ENCODE measurements at regions not wholly inside any gene's neighbourhood (a gene's known extent, or its start where the extent isn't known, plus 50 kb on each side); places are given as distances from the start of the nearest gene placed in this dataset.

DNA sequence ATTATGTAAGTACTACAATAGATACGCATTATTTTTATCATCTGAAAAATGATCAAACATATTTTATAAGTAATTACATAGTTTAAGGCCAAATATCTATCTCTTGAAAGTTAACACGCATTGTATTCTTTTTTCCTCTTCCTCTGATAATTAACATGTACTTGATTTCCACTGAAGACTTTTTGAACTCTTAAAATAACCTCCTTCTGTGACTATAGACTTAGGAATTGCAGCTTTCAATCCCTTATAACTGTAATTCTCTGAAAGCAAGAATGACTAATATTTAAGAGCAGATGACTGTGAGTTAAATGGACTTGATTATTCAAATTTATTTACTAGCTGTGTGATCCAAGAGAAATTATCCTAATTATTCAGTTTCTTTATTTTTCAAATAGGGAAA, 730.6 kb upstream of the NECTIN3 start:
- DNase-seq, result no peak

GRCh38 chr3:110343376-110343775, 728.2 kb upstream of the NECTIN3 start:
- DNase-seq, result no peak

DNA sequence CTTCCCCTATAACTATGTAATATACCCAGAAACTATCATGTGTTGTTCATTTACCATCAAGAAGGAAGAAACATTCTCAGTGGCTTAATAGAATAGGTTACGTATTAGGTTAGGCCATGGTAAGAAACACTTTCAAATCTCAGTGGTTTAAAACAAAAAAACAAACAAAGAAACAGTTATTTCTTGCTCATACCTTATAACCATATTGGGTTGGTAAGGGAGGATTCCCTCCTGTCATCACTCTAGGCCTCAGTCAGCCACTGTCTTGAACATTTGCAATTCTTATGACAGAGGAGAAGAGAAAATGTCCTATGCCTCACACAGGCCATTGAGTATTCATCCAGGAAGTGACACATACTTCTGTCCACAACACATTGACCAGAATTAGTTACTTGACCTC, 727.7 kb upstream of the NECTIN3 start:
- no peak for DNase-seq

DNA sequence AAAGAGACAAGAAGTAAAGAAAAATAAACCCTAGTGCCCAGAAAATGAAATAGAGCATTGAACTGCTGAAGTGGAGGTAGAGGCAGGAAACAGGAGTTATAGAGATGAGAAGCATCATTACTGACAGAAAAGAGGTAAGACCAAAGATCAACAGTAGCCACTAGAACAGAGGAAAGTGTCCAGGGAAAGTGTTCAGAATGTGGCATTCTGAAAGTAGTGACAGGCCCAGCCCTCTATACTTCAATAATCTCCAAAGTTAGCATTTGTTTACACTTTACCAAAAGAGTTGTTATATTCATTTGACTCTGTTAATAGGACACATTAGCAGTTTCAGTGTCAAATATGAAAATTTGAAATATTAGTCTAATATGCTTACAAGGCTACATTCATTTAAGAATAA, 727.1 kb upstream of the NECTIN3 start:
- no peak for DNase-seq

GRCh38 chr3:110344897-110345767, 726.5 kb upstream of the NECTIN3 start:
- DNase-seq, result no peak

DNA sequence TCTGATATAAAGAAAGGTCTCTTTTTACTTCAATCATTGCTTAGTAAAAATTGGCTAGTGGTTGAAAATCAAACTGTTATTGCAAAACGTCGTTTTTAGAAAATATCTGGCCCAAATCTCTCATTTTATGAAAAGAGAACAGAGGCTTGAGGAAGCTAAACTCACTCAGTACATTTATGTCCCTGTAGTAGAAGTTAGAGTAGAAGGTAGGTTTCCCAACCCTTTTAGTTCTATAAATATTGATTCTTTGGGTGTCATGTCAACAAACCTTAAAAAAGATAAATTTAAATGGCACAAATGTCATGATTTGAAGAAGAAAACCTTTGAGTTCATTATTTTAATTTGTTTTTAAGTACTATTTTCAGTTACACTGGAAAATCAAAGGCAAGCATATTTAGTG, 722.3 kb upstream of the NECTIN3 start:
- no peak for DNase-seq

GRCh38 chr3:110352841-110353604, 718.6 kb upstream of the NECTIN3 start:
- no peak for DNase-seq

GRCh38 chr3:110362751-110363150, 708.9 kb upstream of the NECTIN3 start:
- DNase-seq, result no peak

DNA sequence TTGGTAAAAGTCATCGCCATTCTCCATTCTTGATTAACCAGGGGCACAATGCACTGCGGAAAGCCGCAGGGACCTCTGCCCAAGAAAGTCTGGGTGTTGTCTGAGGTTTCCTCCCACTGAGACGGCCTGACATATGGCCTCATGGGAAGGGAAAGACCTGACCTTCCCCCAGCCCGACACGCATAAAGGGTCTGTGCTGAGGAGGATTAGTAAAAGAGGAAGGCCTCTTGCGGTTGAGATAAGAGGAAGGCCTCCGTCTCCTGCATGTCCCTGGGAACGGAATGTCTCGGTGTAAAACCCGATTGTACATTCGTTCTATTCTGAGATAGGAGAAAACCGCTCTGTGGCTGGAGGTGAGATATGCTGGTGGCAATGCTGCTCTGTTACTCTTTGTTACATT, 704.3 kb upstream of the NECTIN3 start:
- peak in 3 of 4 experiments; percentile 4 to 10 (median 10) for DNase-seq

DNA sequence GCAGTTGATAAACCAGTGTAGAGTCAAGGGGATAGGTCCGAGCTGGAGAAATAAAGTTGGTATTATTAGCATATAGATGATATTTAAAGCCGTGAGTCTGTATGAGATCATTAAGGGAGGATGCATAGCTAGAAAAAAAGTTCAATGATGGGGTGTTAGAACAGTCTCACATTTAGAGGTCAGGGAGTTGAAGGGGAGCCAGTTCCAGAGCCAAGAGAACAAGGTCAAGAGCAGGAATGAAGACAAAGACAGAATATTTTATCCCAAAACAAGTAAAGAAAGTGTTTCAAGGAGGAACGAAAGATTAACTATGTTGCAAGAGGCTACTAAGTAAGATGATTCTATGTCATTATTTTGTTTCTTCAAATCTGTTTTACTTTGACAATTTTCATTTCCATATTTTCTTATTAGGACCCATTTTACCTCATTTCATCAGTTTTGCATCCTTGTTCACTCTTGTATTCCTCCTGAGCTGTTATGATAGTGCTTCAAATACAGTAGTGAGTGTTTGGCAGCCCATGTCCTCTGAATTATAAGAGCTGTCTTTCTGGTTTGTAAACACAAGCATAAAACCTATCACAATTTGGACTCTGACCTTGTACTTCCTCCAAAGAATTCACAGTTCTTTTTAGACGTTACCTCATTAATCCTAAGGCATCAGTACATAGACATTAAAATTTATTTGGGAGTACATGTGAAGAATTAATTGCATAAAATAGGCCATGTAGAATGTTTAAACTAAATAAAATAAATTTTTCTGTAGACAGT, 695.7 kb upstream of the NECTIN3 start:
- DNase-seq, result no peak

DNA sequence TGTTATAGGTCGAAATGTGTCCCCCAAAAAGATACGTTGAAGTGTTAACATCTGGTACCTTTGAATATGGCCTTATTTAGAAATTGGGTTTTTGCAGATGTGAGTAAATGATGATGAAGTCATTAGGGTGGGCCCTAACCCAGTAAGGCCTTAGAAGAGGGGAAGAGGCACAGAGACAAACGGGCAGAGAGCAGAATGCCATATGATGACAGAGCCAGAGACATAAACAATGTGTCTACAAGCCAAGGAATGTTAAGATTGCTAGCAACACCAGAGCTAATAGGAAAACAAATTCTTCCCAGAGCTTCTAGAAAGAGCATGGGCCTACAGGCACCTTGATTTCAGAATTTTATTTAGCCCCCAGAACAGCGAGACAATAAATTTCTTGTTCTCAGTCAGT, 693.1 kb upstream of the NECTIN3 start:
- no peak for DNase-seq

- DNase-seq, result no peak
These were observed 689.6 kb upstream of the NECTIN3 start for GRCh38 chr3:110381992-110382391.

DNA sequence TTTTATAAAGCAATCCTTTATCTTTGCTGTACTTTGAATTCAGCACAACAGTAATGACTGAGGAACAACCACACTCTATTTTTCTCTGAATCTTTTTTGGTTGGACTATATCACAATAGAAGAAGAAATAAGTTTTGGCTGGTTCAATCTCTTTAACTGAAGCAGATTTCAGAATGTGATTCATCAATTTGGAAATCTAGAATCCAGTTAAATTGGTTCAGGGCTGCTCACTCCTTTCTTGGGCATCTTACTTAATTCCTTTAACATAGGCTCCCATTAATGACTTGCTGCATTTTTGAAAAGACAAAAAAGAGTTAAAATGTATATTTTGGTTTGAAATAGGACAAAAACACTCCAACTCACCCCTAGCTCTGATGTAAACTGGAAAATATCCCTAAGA, 688.3 kb upstream of the NECTIN3 start:
- DNase-seq, result no peak

- no peak for DNase-seq
These were observed 687.0 kb upstream of the NECTIN3 start for GRCh38 chr3:110384601-110385000.

GRCh38 chr3:110389005-110389404, 682.6 kb upstream of the NECTIN3 start:
- DNase-seq, result no peak

DNA sequence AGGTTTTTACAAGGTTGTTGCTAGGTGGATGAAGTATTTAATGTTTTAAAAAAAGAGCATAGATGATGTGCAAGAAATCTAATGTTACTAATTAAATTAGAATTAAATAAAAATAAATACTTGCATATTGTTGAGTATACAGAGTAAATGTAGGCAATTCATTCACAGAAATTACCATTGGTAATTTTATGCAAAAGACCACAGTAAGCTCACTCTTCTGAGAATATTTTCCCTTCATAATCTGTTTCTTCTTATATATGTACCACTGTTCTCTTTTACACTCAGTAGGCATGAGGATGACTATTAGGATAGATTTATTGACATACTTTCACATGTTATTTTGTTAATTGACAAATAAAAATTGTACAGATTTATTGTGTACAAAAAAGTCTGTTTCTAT, 681.2 kb upstream of the NECTIN3 start:
- no peak for DNase-seq

- no peak for DNase-seq
These were observed 680.6 kb upstream of the NECTIN3 start for GRCh38 chr3:110391042-110391441.

GRCh38 chr3:110391640-110392395, 679.8 kb upstream of the NECTIN3 start:
- no peak for DNase-seq

GRCh38 chr3:110393941-110394340, 677.7 kb upstream of the NECTIN3 start:
- DNase-seq, result no peak

DNA sequence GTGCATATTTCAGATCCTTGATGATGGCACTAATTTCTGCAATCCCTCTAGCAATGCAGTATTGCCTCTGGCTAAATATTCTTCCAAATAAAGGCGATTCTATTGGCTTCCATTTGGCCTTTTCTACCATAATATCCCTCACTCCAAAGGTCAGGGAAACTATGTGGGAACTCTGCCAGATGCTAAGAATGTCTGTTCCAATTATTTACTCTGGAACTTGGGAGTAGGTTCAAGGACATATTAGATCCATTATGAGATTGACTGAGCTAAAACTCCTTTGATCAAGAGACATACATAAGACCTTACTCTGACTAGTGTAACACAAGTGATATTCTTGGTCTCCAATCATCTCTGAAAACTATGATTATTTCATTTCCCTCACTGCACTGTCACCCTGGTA, 674.5 kb upstream of the NECTIN3 start:
- DNase-seq, result no peak

- DNase-seq, result no peak
These were observed 671.3 kb upstream of the NECTIN3 start for GRCh38 chr3:110400315-110400714.

DNA sequence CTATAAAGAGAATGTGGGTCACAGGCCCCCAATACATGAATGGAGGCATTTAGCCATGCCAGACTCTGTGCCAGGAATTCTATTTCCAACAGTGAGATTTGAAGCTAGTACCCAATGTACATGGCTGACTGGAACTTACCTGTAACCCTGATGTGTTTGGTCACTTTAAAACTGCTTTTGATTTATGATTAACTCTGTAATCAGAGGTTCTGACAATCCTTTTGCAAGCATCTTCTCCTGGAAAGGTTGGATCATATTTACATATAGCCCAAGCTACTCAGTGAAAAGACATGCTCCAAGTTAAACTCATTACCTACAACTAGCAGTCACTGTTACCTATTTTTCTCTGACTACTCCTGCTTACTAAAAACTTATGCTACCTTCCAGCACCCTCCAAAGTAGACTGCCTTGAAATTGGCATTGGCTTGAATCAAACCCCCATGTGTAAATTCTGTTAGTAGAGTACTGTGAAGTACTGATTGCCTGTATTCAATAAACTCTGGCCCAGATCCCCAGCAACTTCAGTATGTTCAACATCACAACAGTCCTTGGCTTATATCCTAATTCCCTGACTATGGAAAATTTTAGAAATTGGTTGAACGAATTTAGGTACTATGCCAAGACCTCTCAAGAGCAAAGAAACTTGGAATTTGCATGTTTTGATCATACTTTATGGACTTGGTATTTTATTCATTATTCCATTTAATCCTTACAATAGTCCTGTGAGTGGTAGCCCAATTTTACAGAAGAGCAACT, 665.6 kb upstream of the NECTIN3 start:
- DNase-seq, result no peak

Data from suppressor macrophage (primary cell).